ENCODE measurements at regions not wholly inside any gene's neighbourhood (a gene's known extent, or its start where the extent isn't known, plus 50 kb on each side); places are given as distances from the start of the nearest gene placed in this dataset.

GRCh38 chr12:42744539-42745182 lies 155.1 kb upstream of the PRICKLE1 start:
- Histone ChIP-seq H2AFZ (ENCODE audit: low read depth, low read length) (no peak overlapping the region), H3K79me2 (ENCODE audit: control insufficient read depth, insufficient read depth, low read length) (no peaks in the 10 kb centered on the region), H3K4me1 (ENCODE audit: control insufficient read depth, extremely low read depth, insufficient read depth, low read length) (no peaks in the 10 kb centered on the region), H3K9me1 (replicated peaks; ENCODE audit: control insufficient read depth, extremely low read depth, insufficient read depth, low read length) (no peaks in the 10 kb centered on the region), H3K27me3 (ENCODE audit: control insufficient read depth in 2 of 2, insufficient read depth in 2 of 2, low read length in 2 of 2) (no peaks in the 10 kb centered on the region), H3K36me3 (ENCODE audit: control insufficient read depth in 2 of 2, extremely low read depth in 1 of 2, insufficient read depth in 2 of 2, low read length in 2 of 2) (no peaks in the 10 kb centered on the region), H3K4me2 (ENCODE audit: insufficient read depth, low read length) (no peak overlapping the region), H3K27ac (ENCODE audit: insufficient read depth, low read depth, low read length) (no peak overlapping the region), H4K20me1 (replicated peaks; ENCODE audit: control insufficient read depth, extremely low read depth, insufficient read depth, low read length) (no peaks in the 10 kb centered on the region), H3K9me3 (replicated peaks; ENCODE audit: control insufficient read depth, insufficient read depth, low read length) (no peaks in the 10 kb centered on the region), H3K4me3 (replicated peaks in 1 of 3; ENCODE audit: insufficient read depth in 1 of 3, low read depth in 1 of 3, low read length in 3 of 3) (no peak overlapping the region), H3K9ac (replicated peaks; ENCODE audit: extremely low read depth, insufficient read depth, low read length) (no peak overlapping the region)
- TF ChIP-seq, protein P1, sequence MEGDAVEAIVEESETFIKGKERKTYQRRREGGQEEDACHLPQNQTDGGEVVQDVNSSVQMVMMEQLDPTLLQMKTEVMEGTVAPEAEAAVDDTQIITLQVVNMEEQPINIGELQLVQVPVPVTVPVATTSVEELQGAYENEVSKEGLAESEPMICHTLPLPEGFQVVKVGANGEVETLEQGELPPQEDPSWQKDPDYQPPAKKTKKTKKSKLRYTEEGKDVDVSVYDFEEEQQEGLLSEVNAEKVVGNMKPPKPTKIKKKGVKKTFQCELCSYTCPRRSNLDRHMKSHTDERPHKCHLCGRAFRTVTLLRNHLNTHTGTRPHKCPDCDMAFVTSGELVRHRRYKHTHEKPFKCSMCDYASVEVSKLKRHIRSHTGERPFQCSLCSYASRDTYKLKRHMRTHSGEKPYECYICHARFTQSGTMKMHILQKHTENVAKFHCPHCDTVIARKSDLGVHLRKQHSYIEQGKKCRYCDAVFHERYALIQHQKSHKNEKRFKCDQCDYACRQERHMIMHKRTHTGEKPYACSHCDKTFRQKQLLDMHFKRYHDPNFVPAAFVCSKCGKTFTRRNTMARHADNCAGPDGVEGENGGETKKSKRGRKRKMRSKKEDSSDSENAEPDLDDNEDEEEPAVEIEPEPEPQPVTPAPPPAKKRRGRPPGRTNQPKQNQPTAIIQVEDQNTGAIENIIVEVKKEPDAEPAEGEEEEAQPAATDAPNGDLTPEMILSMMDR (IDR thresholded peaks at IDR 0.05; ENCODE audit: extremely low read depth in 1 of 2, insufficient read depth in 1 of 2, low read depth in 1 of 2, low read length in 2 of 2), result no peak
- TF ChIP-seq POLR2A (IDR thresholded peaks at IDR 0.05; ENCODE audit: low read depth, low read length) (no peak), MAX (IDR thresholded peaks at IDR 0.05; ENCODE audit: insufficient read depth, insufficient read length) (no peak), FOS (IDR thresholded peaks at IDR 0.05; ENCODE audit: borderline replicate concordance, insufficient read depth, low read length) (no peak), JUN (IDR thresholded peaks at IDR 0.05; ENCODE audit: borderline replicate concordance, insufficient read depth, insufficient read length, low read depth) (no peak), GATA2 (IDR thresholded peaks at IDR 0.05; ENCODE audit: insufficient read depth, insufficient read length, low read depth, low read length) (no peak), POLR2AphosphoS5 (IDR thresholded peaks at IDR 0.05; ENCODE audit: insufficient read depth, low read depth, low read length) (no peak), MYC (IDR thresholded peaks at IDR 0.05; ENCODE audit: low read depth, low read length) (no peak), EZH2 (IDR thresholded peaks at IDR 0.05; ENCODE audit: borderline replicate concordance, low read depth, low read length, severe bottlenecking) (no peak)
- intact Hi-C loops (cut with micrococcal nuclease), result no loop called here
- dilution Hi-C loops (cut with MboI; ENCODE audit: extremely low pct_ligation_motif_present, low sequenced_read_pairs), result no loop called here
- CTCF ChIA-PET, result interaction anchor here (1.2 kb wide), 1 partner anchor 46 kb away, joined by 3 read pairs; no protein-coding TSS in a partner anchor
- no peak for FAIRE-seq
- no TSS peak for BruUV-seq (replicated peaks)
- POLR2A ChIA-PET, result no interaction called here
- no peak for DNase-seq (ENCODE audit: low read depth, low spot score)

Measured in endothelial cell of umbilical vein (primary cell).